ENCODE measurements at regions not wholly inside any gene's neighbourhood (a gene's known extent, or its start where the extent isn't known, plus 50 kb on each side); places are given as distances from the start of the nearest gene placed in this dataset.

GRCh38 chr9:23538461-23539003 lies 287.5 kb downstream of the ELAVL2 start:
- no peaks in the 10 kb centered on the region for H3K27me3 ChIP-seq (ENCODE audit: control insufficient read depth, insufficient read depth, low read length)
- no peaks in the 10 kb centered on the region for H3K79me2 ChIP-seq
- no peak overlapping the region for H3K4me2 ChIP-seq (ENCODE audit: low read length)
- H3K9me3 ChIP-seq (ENCODE audit: control insufficient read depth, low read length), result no peaks in the 10 kb centered on the region
- TF ChIP-seq CTCF (IDR thresholded peaks at IDR 0.05), result no peak
- no peak overlapping the region for H3K9ac ChIP-seq
- no peak overlapping the region for H2AFZ ChIP-seq
- H3K36me3 ChIP-seq (ENCODE audit: control insufficient read depth, insufficient read depth, low read length), result no peaks in the 10 kb centered on the region
- no peak overlapping the region for H3K4me3 ChIP-seq (ENCODE audit: low read depth, low read length)
- no peaks in the 10 kb centered on the region for H3K4me1 ChIP-seq
- no peak overlapping the region for H3K27ac ChIP-seq

GRCh38 chr9:23539311-23539710 lies 286.7 kb downstream of the ELAVL2 start:
- no peak overlapping the region for H3K4me3 ChIP-seq (ENCODE audit: low read depth, low read length)
- H3K4me2 ChIP-seq (ENCODE audit: low read length), result no peak overlapping the region

GRCh38 chr9:23541976-23542375 lies 284.1 kb downstream of the ELAVL2 start:
- Histone ChIP-seq H3K27ac (no peak overlapping the region), H3K36me3 (ENCODE audit: control insufficient read depth, insufficient read depth, low read length) (no peaks in the 10 kb centered on the region), H3K27me3 (ENCODE audit: control insufficient read depth, insufficient read depth, low read length) (no peaks in the 10 kb centered on the region), H3K4me3 (ENCODE audit: low read depth, low read length) (no peak overlapping the region), H3K4me1 (no peaks in the 10 kb centered on the region), H3K4me2 (ENCODE audit: low read length) (no peak overlapping the region), H3K9me3 (ENCODE audit: control insufficient read depth, low read length) (no peaks in the 10 kb centered on the region), H3K9ac (no peak overlapping the region), H3K79me2 (no peaks in the 10 kb centered on the region), H2AFZ (no peak overlapping the region)
- TF ChIP-seq CTCF (IDR thresholded peaks at IDR 0.05), result no peak

More at GRCh38 chr9:23539311-23539710, 286.7 kb downstream of the ELAVL2 start:
- no peaks in the 10 kb centered on the region for H3K9me3 ChIP-seq (ENCODE audit: control insufficient read depth, low read length)
- H3K27ac ChIP-seq, result no peak overlapping the region
- TF ChIP-seq CTCF (IDR thresholded peaks at IDR 0.05), result no peak
- H3K36me3 ChIP-seq (ENCODE audit: control insufficient read depth, insufficient read depth, low read length), result no peaks in the 10 kb centered on the region
- no peak overlapping the region for H3K9ac ChIP-seq
- H3K27me3 ChIP-seq (ENCODE audit: control insufficient read depth, insufficient read depth, low read length), result no peaks in the 10 kb centered on the region
- H2AFZ ChIP-seq, result no peak overlapping the region
- H3K79me2 ChIP-seq, result no peaks in the 10 kb centered on the region
- no peaks in the 10 kb centered on the region for H3K4me1 ChIP-seq

- Histone ChIP-seq H3K36me3 (ENCODE audit: control insufficient read depth, insufficient read depth, low read length) (no peaks in the 10 kb centered on the region), H3K79me2 (no peaks in the 10 kb centered on the region), H3K27me3 (ENCODE audit: control insufficient read depth, insufficient read depth, low read length) (no peaks in the 10 kb centered on the region), H2AFZ (no peak overlapping the region), H3K4me1 (no peaks in the 10 kb centered on the region), H3K9ac (no peak overlapping the region), H3K27ac (no peak overlapping the region), H3K4me3 (ENCODE audit: low read depth, low read length) (no peak overlapping the region), H3K4me2 (ENCODE audit: low read length) (no peak overlapping the region), H3K9me3 (ENCODE audit: control insufficient read depth, low read length) (no peaks in the 10 kb centered on the region)
- TF ChIP-seq CTCF (IDR thresholded peaks at IDR 0.05), result no peak
These were observed 283.6 kb downstream of the ELAVL2 start for GRCh38 chr9:23542438-23542837.

- H3K9me3 ChIP-seq (ENCODE audit: control insufficient read depth, low read length), result no peaks in the 10 kb centered on the region
- no peak overlapping the region for H3K4me3 ChIP-seq (ENCODE audit: low read depth, low read length)
- no peak overlapping the region for H3K27ac ChIP-seq
- H3K36me3 ChIP-seq (ENCODE audit: control insufficient read depth, insufficient read depth, low read length), result no peaks in the 10 kb centered on the region
- no peak for TF ChIP-seq CTCF (IDR thresholded peaks at IDR 0.05)
- H3K27me3 ChIP-seq (ENCODE audit: control insufficient read depth, insufficient read depth, low read length), result no peaks in the 10 kb centered on the region
- no peak overlapping the region for H3K4me2 ChIP-seq (ENCODE audit: low read length)
- no peak overlapping the region for H2AFZ ChIP-seq
- H3K79me2 ChIP-seq, result no peaks in the 10 kb centered on the region
- no peaks in the 10 kb centered on the region for H3K4me1 ChIP-seq
- H3K9ac ChIP-seq, result no peak overlapping the region
These were observed 283.1 kb downstream of the ELAVL2 start for GRCh38 chr9:23542927-23543326.

Measured in parathyroid adenoma (tissue), 2 donors.